EH (cell line): ENCODE measurements at regions not wholly inside any gene's neighbourhood (a gene's known extent, or its start where the extent isn't known, plus 50 kb on each side); places are given as distances from the start of the nearest gene placed in this dataset.
A peak's percentile ranks its signal among the peaks of the same experiment; 100 is the strongest.

Experiments
- DNase-seq: peaks from one replicate; pipeline ENCODE4 v3.0.0-alpha.2; 2015; ENCODE audit warnings: low read depth

GRCh38 chr2:153004627-153005026, 286.2 kb downstream of the ARL6IP6 start:
- DNase-seq, result no peak

- no peak for DNase-seq
Observed at GRCh38 chr2:152974146-152974545, 255.7 kb downstream of the ARL6IP6 start.

GRCh38 chr2:152971685-152972084, 253.3 kb downstream of the ARL6IP6 start:
- no peak for DNase-seq

GRCh38 chr2:152962446-152962845, 244.0 kb downstream of the ARL6IP6 start:
- no peak for DNase-seq

GRCh38 chr2:152961351-152961750, 242.9 kb downstream of the ARL6IP6 start:
- DNase-seq, result no peak

- DNase-seq, result peak; percentile 35
Observed at GRCh38 chr2:152950126-152950525, 231.7 kb downstream of the ARL6IP6 start.

- DNase-seq, result no peak
Observed at GRCh38 chr2:152944099-152944498, 225.7 kb downstream of the ARL6IP6 start.

GRCh38 chr2:152942940-152943440, 224.6 kb downstream of the ARL6IP6 start:
- no peak for DNase-seq

- no peak for DNase-seq
Observed at GRCh38 chr2:152930501-152930900, 212.1 kb downstream of the ARL6IP6 start.

- no peak for DNase-seq
Observed at GRCh38 chr2:152929628-152930027, 211.2 kb downstream of the ARL6IP6 start.

- DNase-seq, result peak; percentile 51
Observed at GRCh38 chr2:152925547-152926448, 207.4 kb downstream of the ARL6IP6 start.

- no peak for DNase-seq
Observed at GRCh38 chr2:152924722-152925121, 206.3 kb downstream of the ARL6IP6 start.

- no peak for DNase-seq
Observed at GRCh38 chr2:152924219-152924618, 205.8 kb downstream of the ARL6IP6 start.

- DNase-seq, result peak; percentile 4
Observed at GRCh38 chr2:152920846-152921245, 202.4 kb downstream of the ARL6IP6 start.

- DNase-seq, result no peak
Observed at GRCh38 chr2:152910970-152911369, 192.6 kb downstream of the ARL6IP6 start.

GRCh38 chr2:152907046-152907445, 188.6 kb downstream of the ARL6IP6 start:
- no peak for DNase-seq

- no peak for DNase-seq
Observed at GRCh38 chr2:152894051-152894450, 175.6 kb downstream of the ARL6IP6 start.

- DNase-seq, result no peak
Observed at GRCh38 chr2:152890736-152891135, 172.3 kb downstream of the ARL6IP6 start.

- DNase-seq, result no peak
Observed at GRCh38 chr2:152883951-152884487, 165.6 kb downstream of the ARL6IP6 start.

- no peak for DNase-seq
Observed at GRCh38 chr2:152881527-152881926, 163.1 kb downstream of the ARL6IP6 start.

GRCh38 chr2:152879275-152879674, 160.9 kb downstream of the ARL6IP6 start:
- no peak for DNase-seq

- DNase-seq, result peak; percentile 73
Observed at GRCh38 chr2:152875701-152876695, 157.6 kb downstream of the ARL6IP6 start.
